ENCODE measurements at regions not wholly inside any gene's neighbourhood (a gene's known extent, or its start where the extent isn't known, plus 50 kb on each side); places are given as distances from the start of the nearest gene placed in this dataset.

DNA sequence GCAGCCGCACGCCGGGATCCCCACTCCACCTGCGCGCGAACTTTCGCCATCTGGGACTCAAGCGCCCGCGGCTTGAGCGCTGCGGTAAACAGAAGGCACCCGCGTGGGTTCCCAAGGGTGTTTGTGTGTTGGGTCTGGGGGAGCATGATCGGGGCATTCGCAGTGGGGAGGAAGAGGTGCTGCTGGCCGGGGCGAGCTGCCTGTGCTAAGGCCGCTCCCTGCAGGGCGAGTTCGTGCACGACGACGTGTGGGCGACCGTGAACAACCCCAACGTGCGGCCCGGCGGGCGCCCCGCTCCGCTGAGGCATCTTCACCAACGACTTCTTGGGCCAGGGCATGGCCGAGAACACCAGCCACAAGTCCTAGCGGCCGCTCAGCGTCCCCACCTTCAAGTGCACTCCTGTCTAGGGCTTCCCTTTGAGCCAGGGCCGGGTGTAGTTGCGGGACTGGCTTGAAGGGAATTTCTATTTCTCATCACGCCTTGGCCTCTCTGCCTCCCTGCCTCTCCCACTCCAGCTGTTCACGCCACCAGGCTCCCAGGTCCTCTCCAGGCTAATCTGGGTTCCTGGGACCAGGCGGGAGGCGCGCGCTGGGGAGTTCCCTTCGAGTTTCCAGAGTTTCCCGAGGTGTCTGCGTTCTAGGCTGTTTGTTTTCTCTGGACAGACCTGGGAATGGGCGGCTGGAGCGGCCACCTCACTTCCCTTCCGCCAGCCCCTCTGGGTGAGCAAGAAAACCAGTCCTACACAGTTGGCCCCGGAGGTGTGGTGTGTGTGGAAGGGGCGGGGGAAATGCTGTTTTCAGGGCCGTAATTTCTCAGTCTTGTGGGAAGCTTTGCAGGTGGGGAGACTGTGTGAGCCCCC lies 417.8 kb upstream of the TMTC1 start:
- H2BK120ac ChIP-seq (ENCODE audit: low read depth, low read length) = no peak overlapping the region
- H2AK5ac ChIP-seq (ENCODE audit: low read length, severe bottlenecking) = no peak overlapping the region
- no peaks in the 10 kb centered on the region for H3K36me3 ChIP-seq (ENCODE audit: control insufficient read depth in 1 of 2, insufficient read depth in 2 of 2, low read depth in 1 of 2, low read length in 2 of 2)
- WGBS = 52% methylated on average over 40 of the region's 55 CpGs
- no peak overlapping the region for H3K18ac ChIP-seq (ENCODE audit: low read depth in 1 of 2, low read length in 2 of 2)
- H2BK5ac ChIP-seq (ENCODE audit: low read depth, low read length, poor library complexity, severe bottlenecking) = no peak overlapping the region
- no peaks in the 10 kb centered on the region for H3K79me1 ChIP-seq (replicated peaks; ENCODE audit: low read length, poor library complexity, severe bottlenecking)
- peak overlapping the region in 1 of 2 experiments; percentile 67 for H3K4me3 ChIP-seq (ENCODE audit: insufficient read depth in 1 of 2, low read depth in 1 of 2, low read length in 2 of 2)
- peaks cover 17 to 69% of the 10 kb centered on the region in 2 experiments for H3K27me3 ChIP-seq (ENCODE audit: control insufficient read depth in 1 of 2, insufficient read depth in 1 of 2, low read length in 2 of 2)
- peak overlapping the region in 1 of 2 experiments; percentile 22 for H3K4ac ChIP-seq (ENCODE audit: low read depth in 1 of 2, low read length in 2 of 2)
- H3K23ac ChIP-seq (ENCODE audit: low read length in 2 of 2) = no peak overlapping the region
- H3K9me3 ChIP-seq (ENCODE audit: control insufficient read depth, low read length) = no peaks in the 10 kb centered on the region
- no peak overlapping the region for H2BK12ac ChIP-seq (ENCODE audit: low read length in 2 of 2)
- no peak overlapping the region for H3K4me2 ChIP-seq (ENCODE audit: low read length, poor library complexity, severe bottlenecking)
- no peak overlapping the region for H3K27ac ChIP-seq (ENCODE audit: low read length, poor library complexity, severe bottlenecking)
- peak; percentile 6 for DNase-seq
- peak overlapping the region; percentile 36 for H4K8ac ChIP-seq (ENCODE audit: low read length)
- H3K9ac ChIP-seq (ENCODE audit: low read length) = no peak overlapping the region
- H2BK15ac ChIP-seq (ENCODE audit: low read depth, poor library complexity, severe bottlenecking) = peak overlapping the region; percentile 33
- no peak overlapping the region for H4K91ac ChIP-seq (ENCODE audit: low read length)
- H3K4me1 ChIP-seq (ENCODE audit: control insufficient read depth, insufficient read depth, low read depth, low read length) = peaks cover 6% of the 10 kb centered on the region
- peak overlapping the region; percentile 10 for H2AFZ ChIP-seq (ENCODE audit: low read depth, low read length)
- H3K14ac ChIP-seq (ENCODE audit: low read length in 2 of 2) = peak overlapping the region in 1 of 2 experiments; percentile 66

DNA sequence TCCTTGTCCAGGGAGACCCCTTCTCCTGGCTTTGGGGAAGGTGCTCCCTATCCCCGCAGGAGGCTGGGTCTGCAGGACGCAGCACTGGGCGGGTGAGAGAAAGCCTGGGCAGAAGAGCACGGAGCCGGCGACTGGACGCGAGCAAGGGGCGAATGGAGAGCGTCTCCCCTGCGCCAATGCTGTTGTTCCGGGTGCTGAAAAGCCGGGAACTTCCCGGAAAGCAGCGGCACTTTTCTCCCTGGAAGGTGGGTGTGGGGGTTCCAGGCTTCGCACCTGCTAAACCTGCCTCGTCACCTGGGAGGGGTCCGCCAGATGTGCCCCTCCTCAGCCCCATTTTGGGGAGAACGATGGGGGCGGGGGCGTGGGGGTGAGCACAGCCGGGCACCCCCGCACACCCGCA lies 417.1 kb upstream of the TMTC1 start:
- Histone ChIP-seq H3K4ac (ENCODE audit: low read depth in 1 of 2, low read length in 2 of 2) (no peak overlapping the region), H3K4me2 (ENCODE audit: low read length, poor library complexity, severe bottlenecking) (no peak overlapping the region), H2AFZ (ENCODE audit: low read depth, low read length) (no peak overlapping the region), H2BK15ac (ENCODE audit: low read depth, poor library complexity, severe bottlenecking) (peak overlapping the region; percentile 33), H4K91ac (ENCODE audit: low read length) (no peak overlapping the region), H3K9ac (ENCODE audit: low read length) (no peak overlapping the region), H2BK5ac (ENCODE audit: low read depth, low read length, poor library complexity, severe bottlenecking) (no peak overlapping the region), H3K23ac (ENCODE audit: low read length in 2 of 2) (no peak overlapping the region), H3K14ac (ENCODE audit: low read length in 2 of 2) (no peak overlapping the region), H4K8ac (ENCODE audit: low read length) (no peak overlapping the region), H2BK120ac (ENCODE audit: low read depth, low read length) (no peak overlapping the region), H3K36me3 (ENCODE audit: control insufficient read depth in 1 of 2, insufficient read depth in 2 of 2, low read depth in 1 of 2, low read length in 2 of 2) (no peaks in the 10 kb centered on the region), H2AK5ac (ENCODE audit: low read length, severe bottlenecking) (no peak overlapping the region), H3K79me1 (replicated peaks; ENCODE audit: low read length, poor library complexity, severe bottlenecking) (no peaks in the 10 kb centered on the region), H3K18ac (ENCODE audit: low read depth in 1 of 2, low read length in 2 of 2) (no peak overlapping the region), H3K27me3 (ENCODE audit: control insufficient read depth in 1 of 2, insufficient read depth in 1 of 2, low read length in 2 of 2) (peaks cover 14 to 62% of the 10 kb centered on the region in 2 experiments), H3K4me1 (ENCODE audit: control insufficient read depth, insufficient read depth, low read depth, low read length) (peaks cover 6% of the 10 kb centered on the region), H3K9me3 (ENCODE audit: control insufficient read depth, low read length) (no peaks in the 10 kb centered on the region), H3K27ac (ENCODE audit: low read length, poor library complexity, severe bottlenecking) (no peak overlapping the region), H3K4me3 (ENCODE audit: insufficient read depth in 1 of 2, low read depth in 1 of 2, low read length in 2 of 2) (peak overlapping the region in 1 of 2 experiments; percentile 67), H2BK12ac (ENCODE audit: low read length in 2 of 2) (no peak overlapping the region)
- DNase-seq = peak; percentile 32
- WGBS = 21% methylated on average over 21 of the region's 24 CpGs

DNA sequence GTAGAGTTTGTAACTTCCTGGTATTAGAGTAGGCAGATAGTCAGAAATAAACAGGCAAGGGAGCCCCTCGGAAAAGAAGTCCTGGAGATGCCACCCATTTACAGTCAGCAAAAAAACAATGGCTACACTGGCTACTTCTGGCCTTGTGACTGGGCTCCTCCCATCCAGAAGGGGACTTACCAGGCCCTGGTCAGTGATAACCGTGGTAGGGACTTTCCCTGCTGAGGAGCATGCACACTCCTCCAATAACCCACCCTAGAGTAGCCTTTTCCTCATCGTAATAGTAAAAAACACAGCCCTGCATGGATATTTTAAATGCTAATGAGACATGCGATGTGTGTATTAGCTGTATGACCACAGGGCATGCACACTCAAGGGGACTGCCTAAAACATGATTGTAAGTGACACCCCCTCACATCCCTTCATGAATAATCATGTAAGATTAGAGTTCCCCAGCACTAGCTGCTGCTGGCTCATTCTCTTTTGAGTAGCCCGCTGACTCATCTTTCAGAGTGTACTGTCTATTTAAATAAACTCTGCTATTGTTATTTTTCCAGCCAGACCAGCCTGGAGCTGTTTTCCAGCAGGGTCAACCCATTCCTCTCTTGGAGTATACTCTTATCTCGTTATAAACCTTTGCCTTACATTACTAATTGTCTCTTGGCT lies 413.8 kb upstream of the TMTC1 start:
- Histone ChIP-seq H2BK5ac (ENCODE audit: low read depth, low read length, poor library complexity, severe bottlenecking) (no peak overlapping the region), H3K36me3 (ENCODE audit: control insufficient read depth in 1 of 2, insufficient read depth in 2 of 2, low read depth in 1 of 2, low read length in 2 of 2) (no peaks in the 10 kb centered on the region), H3K4me1 (ENCODE audit: control insufficient read depth, insufficient read depth, low read depth, low read length) (peaks cover 6% of the 10 kb centered on the region), H3K9ac (ENCODE audit: low read length) (no peak overlapping the region), H2BK12ac (ENCODE audit: low read length in 2 of 2) (peak overlapping the region in 1 of 2 experiments; percentile 54), H4K8ac (ENCODE audit: low read length) (no peak overlapping the region), H3K27ac (ENCODE audit: low read length, poor library complexity, severe bottlenecking) (no peak overlapping the region), H2AK5ac (ENCODE audit: low read length, severe bottlenecking) (no peak overlapping the region), H3K27me3 (ENCODE audit: control insufficient read depth in 1 of 2, insufficient read depth in 1 of 2, low read length in 2 of 2) (peaks cover 13 to 33% of the 10 kb centered on the region in 2 experiments), H3K79me1 (replicated peaks; ENCODE audit: low read length, poor library complexity, severe bottlenecking) (no peaks in the 10 kb centered on the region), H3K18ac (ENCODE audit: low read depth in 1 of 2, low read length in 2 of 2) (peak overlapping the region in 1 of 2 experiments; percentile 48), H2BK120ac (ENCODE audit: low read depth, low read length) (no peak overlapping the region), H4K91ac (ENCODE audit: low read length) (no peak overlapping the region), H3K9me3 (ENCODE audit: control insufficient read depth, low read length) (no peaks in the 10 kb centered on the region), H3K14ac (ENCODE audit: low read length in 2 of 2) (peak overlapping the region in 1 of 2 experiments; percentile 84), H2AFZ (ENCODE audit: low read depth, low read length) (no peak overlapping the region), H3K4ac (ENCODE audit: low read depth in 1 of 2, low read length in 2 of 2) (no peak overlapping the region), H3K4me3 (ENCODE audit: insufficient read depth in 1 of 2, low read depth in 1 of 2, low read length in 2 of 2) (no peak overlapping the region), H3K4me2 (ENCODE audit: low read length, poor library complexity, severe bottlenecking) (no peak overlapping the region), H2BK15ac (ENCODE audit: low read depth, poor library complexity, severe bottlenecking) (no peak overlapping the region), H3K23ac (ENCODE audit: low read length in 2 of 2) (no peak overlapping the region)
- 46% methylated on average over 5 of the region's 6 CpGs for WGBS
- DNase-seq = peak; percentile 80

Data from mesenchymal stem cell (in vitro differentiated cells and primary cell).